ENCODE measurements at regions not wholly inside any gene's neighbourhood (a gene's known extent, or its start where the extent isn't known, plus 50 kb on each side); places are given as distances from the start of the nearest gene placed in this dataset.

GRCh38 chr15:48017747-48018146 lies 103.0 kb upstream of the SLC24A5 start:
- H3K9me3 Mint-ChIP-seq = no peaks in the 10 kb centered on the region
- no peaks in the 10 kb centered on the region for H3K27me3 Mint-ChIP-seq
- no peak for TF ChIP-seq CTCF (conservative IDR thresholded peaks at IDR 0.05)
- H3K4me1 Mint-ChIP-seq (ENCODE audit: unreplicated experiment) = peaks cover 5% of the 10 kb centered on the region
- no peak overlapping the region for H3K27ac Mint-ChIP-seq
- no peaks in the 10 kb centered on the region for H3K36me3 Mint-ChIP-seq
- no peak for DNase-seq (ENCODE audit: extremely low spot score, unreplicated experiment)
- H3K4me3 Mint-ChIP-seq = no peak overlapping the region

- Mint-ChIP-seq H3K4me1 (ENCODE audit: unreplicated experiment) (peaks cover 5% of the 10 kb centered on the region), H3K36me3 (no peaks in the 10 kb centered on the region), H3K4me3 (no peak overlapping the region), H3K27me3 (no peaks in the 10 kb centered on the region), H3K9me3 (no peaks in the 10 kb centered on the region), H3K27ac (no peak overlapping the region)
- DNase-seq (ENCODE audit: extremely low spot score, unreplicated experiment) = no peak
- TF ChIP-seq CTCF (conservative IDR thresholded peaks at IDR 0.05) = no peak
These were observed 100.6 kb upstream of the SLC24A5 start for GRCh38 chr15:48020166-48020565.

DNA sequence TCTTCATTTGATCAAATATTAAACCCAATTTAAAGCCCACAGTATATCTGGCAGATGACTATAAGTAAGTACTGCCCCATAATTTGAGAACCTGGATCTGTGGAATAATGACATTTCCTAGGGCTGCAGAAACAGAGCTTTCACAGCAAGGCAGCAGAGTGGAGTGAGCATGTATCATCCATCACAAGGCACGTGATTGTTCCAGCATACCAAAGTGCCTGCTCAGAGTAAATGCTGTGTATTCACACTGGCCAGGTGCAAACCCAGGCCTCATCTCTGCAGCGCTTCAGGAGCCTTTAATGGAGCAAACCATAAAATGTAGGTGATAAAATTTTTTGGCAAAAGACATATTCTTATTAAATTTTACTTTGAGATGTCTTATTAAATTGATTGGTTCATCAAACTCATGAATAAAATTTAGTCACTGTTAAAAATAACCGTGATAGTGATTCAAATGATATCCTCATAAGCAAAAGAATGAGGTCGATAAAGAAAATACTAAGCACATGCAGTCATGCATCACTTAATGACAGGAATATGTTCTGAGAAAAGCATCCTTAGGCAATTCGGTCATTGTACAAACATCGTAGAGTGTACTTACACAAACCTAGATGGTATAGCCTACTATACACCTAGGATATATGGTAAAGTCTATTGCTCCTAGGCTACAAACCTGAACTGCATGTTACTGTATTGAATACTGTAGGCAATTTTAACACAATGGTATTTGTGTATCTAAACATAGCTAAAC lies 99.3 kb upstream of the SLC24A5 start:
- DNase-seq (ENCODE audit: extremely low spot score, unreplicated experiment) = no peak
- Mint-ChIP-seq H3K27me3 (peaks cover 2% of the 10 kb centered on the region), H3K27ac (no peak overlapping the region), H3K36me3 (no peaks in the 10 kb centered on the region), H3K4me3 (no peak overlapping the region), H3K9me3 (no peaks in the 10 kb centered on the region), H3K4me1 (ENCODE audit: unreplicated experiment) (peaks cover 5% of the 10 kb centered on the region)
- TF ChIP-seq CTCF (conservative IDR thresholded peaks at IDR 0.05) = no peak

GRCh38 chr15:48025118-48025517 lies 95.7 kb upstream of the SLC24A5 start:
- DNase-seq (ENCODE audit: extremely low spot score, unreplicated experiment) = no peak
- Mint-ChIP-seq H3K36me3 (no peaks in the 10 kb centered on the region), H3K27me3 (peaks cover 3% of the 10 kb centered on the region), H3K9me3 (no peaks in the 10 kb centered on the region), H3K4me3 (no peak overlapping the region), H3K4me1 (ENCODE audit: unreplicated experiment) (no peaks in the 10 kb centered on the region), H3K27ac (no peak overlapping the region)
- no peak for TF ChIP-seq CTCF (conservative IDR thresholded peaks at IDR 0.05)

GRCh38 chr15:48028712-48029111 lies 92.1 kb upstream of the SLC24A5 start:
- Mint-ChIP-seq H3K4me1 (ENCODE audit: unreplicated experiment) (peaks cover 4% of the 10 kb centered on the region), H3K36me3 (no peaks in the 10 kb centered on the region), H3K4me3 (no peak overlapping the region), H3K9me3 (no peaks in the 10 kb centered on the region), H3K27me3 (peaks cover 7% of the 10 kb centered on the region), H3K27ac (no peak overlapping the region)
- DNase-seq (ENCODE audit: extremely low spot score, unreplicated experiment) = no peak
- no peak for TF ChIP-seq CTCF (conservative IDR thresholded peaks at IDR 0.05)

Measured in type B pancreatic cell (in vitro differentiated cells).